ENCODE measurements at regions not wholly inside any gene's neighbourhood (a gene's known extent, or its start where the extent isn't known, plus 50 kb on each side); places are given as distances from the start of the nearest gene placed in this dataset.

DNA sequence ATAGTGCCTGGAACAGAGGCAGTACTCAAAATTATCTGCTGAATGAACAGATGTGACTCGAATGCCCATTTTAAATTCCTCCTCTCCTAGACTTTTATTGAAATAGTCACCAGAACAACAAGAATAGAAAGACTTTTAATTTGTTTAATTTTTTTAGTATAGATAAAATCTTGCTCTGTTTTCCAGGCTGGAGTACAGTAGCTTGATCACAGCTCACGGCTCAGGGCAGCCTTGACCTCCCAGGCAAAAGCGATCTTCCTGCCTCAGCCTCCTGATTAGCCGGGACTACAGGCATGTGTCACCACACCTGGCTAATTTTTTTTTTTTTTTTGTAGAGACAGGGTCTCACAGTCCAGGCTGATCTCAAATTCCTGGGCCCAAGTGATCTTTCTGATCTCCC is 120.9 kb upstream of the FREM2 start:
- no peak for DNase-seq (ENCODE audit: low spot score, unreplicated experiment)
- Mint-ChIP-seq H3K36me3 (ENCODE audit: insufficient read depth) (peaks cover 10% of the 10 kb centered on the region), H3K4me3 (ENCODE audit: low read depth) (no peak overlapping the region), H3K27ac (no peak overlapping the region), H3K4me1 (ENCODE audit: low read depth) (peaks cover 19% of the 10 kb centered on the region), H3K9me3 (ENCODE audit: low read depth) (peaks cover 20% of the 10 kb centered on the region), H3K27me3 (no peaks in the 10 kb centered on the region)
- TF ChIP-seq, protein P1, sequence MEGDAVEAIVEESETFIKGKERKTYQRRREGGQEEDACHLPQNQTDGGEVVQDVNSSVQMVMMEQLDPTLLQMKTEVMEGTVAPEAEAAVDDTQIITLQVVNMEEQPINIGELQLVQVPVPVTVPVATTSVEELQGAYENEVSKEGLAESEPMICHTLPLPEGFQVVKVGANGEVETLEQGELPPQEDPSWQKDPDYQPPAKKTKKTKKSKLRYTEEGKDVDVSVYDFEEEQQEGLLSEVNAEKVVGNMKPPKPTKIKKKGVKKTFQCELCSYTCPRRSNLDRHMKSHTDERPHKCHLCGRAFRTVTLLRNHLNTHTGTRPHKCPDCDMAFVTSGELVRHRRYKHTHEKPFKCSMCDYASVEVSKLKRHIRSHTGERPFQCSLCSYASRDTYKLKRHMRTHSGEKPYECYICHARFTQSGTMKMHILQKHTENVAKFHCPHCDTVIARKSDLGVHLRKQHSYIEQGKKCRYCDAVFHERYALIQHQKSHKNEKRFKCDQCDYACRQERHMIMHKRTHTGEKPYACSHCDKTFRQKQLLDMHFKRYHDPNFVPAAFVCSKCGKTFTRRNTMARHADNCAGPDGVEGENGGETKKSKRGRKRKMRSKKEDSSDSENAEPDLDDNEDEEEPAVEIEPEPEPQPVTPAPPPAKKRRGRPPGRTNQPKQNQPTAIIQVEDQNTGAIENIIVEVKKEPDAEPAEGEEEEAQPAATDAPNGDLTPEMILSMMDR (IDR thresholded peaks at IDR 0.05; ENCODE audit: unreplicated experiment), result no peak

GRCh38 chr13:38566519-38566918 is 120.4 kb upstream of the FREM2 start:
- TF ChIP-seq, protein P1 (IDR thresholded peaks at IDR 0.05; ENCODE audit: unreplicated experiment), result no peak
- H3K36me3 Mint-ChIP-seq (ENCODE audit: insufficient read depth), result peaks cover 11% of the 10 kb centered on the region
- no peak overlapping the region for H3K4me3 Mint-ChIP-seq (ENCODE audit: low read depth)
- no peak overlapping the region for H3K27ac Mint-ChIP-seq
- no peaks in the 10 kb centered on the region for H3K27me3 Mint-ChIP-seq
- peaks cover 19% of the 10 kb centered on the region for H3K4me1 Mint-ChIP-seq (ENCODE audit: low read depth)
- H3K9me3 Mint-ChIP-seq (ENCODE audit: low read depth), result peaks cover 25% of the 10 kb centered on the region
- DNase-seq (ENCODE audit: low spot score, unreplicated experiment), result no peak

GRCh38 chr13:38570706-38571105 is 116.2 kb upstream of the FREM2 start:
- no peak for DNase-seq (ENCODE audit: low spot score, unreplicated experiment)
- H3K9me3 Mint-ChIP-seq (ENCODE audit: low read depth), result peaks cover 24% of the 10 kb centered on the region
- H3K27ac Mint-ChIP-seq, result no peak overlapping the region
- no peak overlapping the region for H3K4me3 Mint-ChIP-seq (ENCODE audit: low read depth)
- peaks cover 13% of the 10 kb centered on the region for H3K4me1 Mint-ChIP-seq (ENCODE audit: low read depth)
- no peaks in the 10 kb centered on the region for H3K27me3 Mint-ChIP-seq
- H3K36me3 Mint-ChIP-seq (ENCODE audit: insufficient read depth), result peaks cover 12% of the 10 kb centered on the region
- TF ChIP-seq, protein P1 (IDR thresholded peaks at IDR 0.05; ENCODE audit: unreplicated experiment), result no peak

- H3K36me3 Mint-ChIP-seq (ENCODE audit: insufficient read depth), result peaks cover 4% of the 10 kb centered on the region
- no peak overlapping the region for H3K27ac Mint-ChIP-seq
- no peak overlapping the region for H3K4me3 Mint-ChIP-seq (ENCODE audit: low read depth)
- TF ChIP-seq, protein P1 (IDR thresholded peaks at IDR 0.05; ENCODE audit: unreplicated experiment), result no peak
- H3K27me3 Mint-ChIP-seq, result no peaks in the 10 kb centered on the region
- DNase-seq (ENCODE audit: low spot score, unreplicated experiment), result no peak
- H3K4me1 Mint-ChIP-seq (ENCODE audit: low read depth), result peaks cover 11% of the 10 kb centered on the region
- peaks cover 16% of the 10 kb centered on the region for H3K9me3 Mint-ChIP-seq (ENCODE audit: low read depth)
Observed at GRCh38 chr13:38575427-38575826, 111.5 kb upstream of the FREM2 start.

GRCh38 chr13:38577048-38577447 is 109.8 kb upstream of the FREM2 start:
- Mint-ChIP-seq H3K4me3 (ENCODE audit: low read depth) (no peak overlapping the region), H3K9me3 (ENCODE audit: low read depth) (peaks cover 3% of the 10 kb centered on the region)

More at GRCh38 chr13:38577048-38577447, 109.8 kb upstream of the FREM2 start:
- TF ChIP-seq, protein P1 (IDR thresholded peaks at IDR 0.05; ENCODE audit: unreplicated experiment), result no peak
- peaks cover 12% of the 10 kb centered on the region for H3K4me1 Mint-ChIP-seq (ENCODE audit: low read depth)
- H3K27ac Mint-ChIP-seq, result no peak overlapping the region
- H3K27me3 Mint-ChIP-seq, result no peaks in the 10 kb centered on the region
- DNase-seq (ENCODE audit: low spot score, unreplicated experiment), result no peak
- no peaks in the 10 kb centered on the region for H3K36me3 Mint-ChIP-seq (ENCODE audit: insufficient read depth)

Data from progenitor cell of endocrine pancreas (in vitro differentiated cells).